ENCODE measurements at regions not wholly inside any gene's neighbourhood (a gene's known extent, or its start where the extent isn't known, plus 50 kb on each side); places are given as distances from the start of the nearest gene placed in this dataset.

DNA sequence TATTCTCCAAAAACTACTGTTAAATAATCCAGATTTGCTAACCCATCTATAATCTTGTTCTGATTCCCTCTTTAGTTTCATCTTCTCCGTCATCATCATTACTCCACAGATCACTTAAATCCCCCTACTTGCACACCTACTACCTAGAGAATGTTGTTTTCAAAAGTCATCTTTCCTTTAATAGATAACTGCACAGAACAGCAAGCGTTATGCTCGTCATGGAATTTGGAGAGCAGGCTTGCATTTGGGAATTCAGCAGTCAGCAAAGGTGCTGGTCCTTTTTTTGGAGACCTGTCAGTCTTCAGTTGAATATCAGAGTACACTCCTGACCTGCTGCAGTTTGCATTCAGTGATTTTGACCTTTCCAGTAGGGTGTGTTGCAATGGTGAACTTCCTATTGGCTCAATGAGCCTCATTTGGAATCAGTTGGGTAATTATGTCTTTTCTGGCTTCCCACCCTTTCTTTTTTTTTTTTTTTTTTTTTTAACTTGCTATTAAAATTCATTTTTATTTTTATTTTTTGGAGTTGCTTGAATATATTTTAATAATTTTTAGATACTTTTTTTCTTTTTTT is 110.6 kb downstream of the HNRNPLL start:
- TF ChIP-seq, protein P1, sequence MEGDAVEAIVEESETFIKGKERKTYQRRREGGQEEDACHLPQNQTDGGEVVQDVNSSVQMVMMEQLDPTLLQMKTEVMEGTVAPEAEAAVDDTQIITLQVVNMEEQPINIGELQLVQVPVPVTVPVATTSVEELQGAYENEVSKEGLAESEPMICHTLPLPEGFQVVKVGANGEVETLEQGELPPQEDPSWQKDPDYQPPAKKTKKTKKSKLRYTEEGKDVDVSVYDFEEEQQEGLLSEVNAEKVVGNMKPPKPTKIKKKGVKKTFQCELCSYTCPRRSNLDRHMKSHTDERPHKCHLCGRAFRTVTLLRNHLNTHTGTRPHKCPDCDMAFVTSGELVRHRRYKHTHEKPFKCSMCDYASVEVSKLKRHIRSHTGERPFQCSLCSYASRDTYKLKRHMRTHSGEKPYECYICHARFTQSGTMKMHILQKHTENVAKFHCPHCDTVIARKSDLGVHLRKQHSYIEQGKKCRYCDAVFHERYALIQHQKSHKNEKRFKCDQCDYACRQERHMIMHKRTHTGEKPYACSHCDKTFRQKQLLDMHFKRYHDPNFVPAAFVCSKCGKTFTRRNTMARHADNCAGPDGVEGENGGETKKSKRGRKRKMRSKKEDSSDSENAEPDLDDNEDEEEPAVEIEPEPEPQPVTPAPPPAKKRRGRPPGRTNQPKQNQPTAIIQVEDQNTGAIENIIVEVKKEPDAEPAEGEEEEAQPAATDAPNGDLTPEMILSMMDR (IDR thresholded peaks at IDR 0.05): no peak
- no peak for TF ChIP-seq POLR2A (IDR thresholded peaks at IDR 0.05)
